Naive thymus-derived CD4-positive, alpha-beta T cell (primary cell): ENCODE measurements at regions not wholly inside any gene's neighbourhood (a gene's known extent, or its start where the extent isn't known, plus 50 kb on each side); places are given as distances from the start of the nearest gene placed in this dataset.

Experiments
- ATAC-seq: fragments of 150-1000 bp; cut with Tn5 transposase; 2 replicates; pipeline ENCODE4 v1.10.0; 2021; ENCODE audit warnings: mild to moderate bottlenecking, moderate library complexity
- CTCF ChIA-PET: fragments of 350-600 bp; sonication (Branson Sonifier 250); formaldehyde crosslinking; loops from one replicate; lab custom pipeline; 2021; ENCODE audit warnings: antibody characterized with exemption; lab: Charles Lee
- POLR2A ChIA-PET: fragments of 350-600 bp; sonication (Branson Sonifier 250); formaldehyde crosslinking; loops from one replicate; lab custom pipeline; 2021; ENCODE audit warnings: antibody characterized with exemption, inconsistent platforms; lab: Charles Lee
- DNase-seq, 9 donors: peaks; one replicate each; pipeline versions ENCODE4 v3.0.0 to v3.0.0-alpha.2; 2020 to 2022; ENCODE audit warnings: mixed read lengths in 1 of 9
- H3K27ac ChIP-seq: one replicate; pipeline ENCODE4 v1.7.0; 2013; ENCODE audit warnings: mild to moderate bottlenecking, low read depth, low read length, moderate library complexity
- H3K27me3 ChIP-seq, 2 donors: one replicate each; pipeline ENCODE4 v1.7.0; 2013; ENCODE audit warnings: low read length in 2 of 2, mild to moderate bottlenecking in 2 of 2, moderate library complexity in 2 of 2; ENCODE audit not compliant: control insufficient read depth in 2 of 2, insufficient read depth in 2 of 2
- H3K36me3 ChIP-seq, 3 experiments: 1 replicate in 2 of 3; 2 replicates in 1 of 3; pipeline ENCODE4 v1.7.0; 2013; ENCODE audit warnings: low read length in 3 of 3, mild to moderate bottlenecking in 3 of 3, moderate library complexity in 1 of 3; ENCODE audit not compliant: insufficient read depth in 3 of 3, control insufficient read depth in 2 of 3
- H3K4me1 ChIP-seq, 2 donors: one replicate each; pipeline ENCODE4 v1.7.0; 2013; ENCODE audit warnings: low read length in 2 of 2, mild to moderate bottlenecking in 2 of 2, moderate library complexity in 1 of 2; ENCODE audit not compliant: control insufficient read depth in 2 of 2, insufficient read depth in 2 of 2
- H3K4me3 ChIP-seq: 2 replicates; pipeline ENCODE4 v1.7.0; 2013; ENCODE audit warnings: mild to moderate bottlenecking, low read length
- H3K9me3 ChIP-seq, 3 experiments: 1 replicate in 2 of 3; 2 replicates in 1 of 3; pipeline ENCODE4 v1.7.0; 2013; ENCODE audit warnings: low read length in 3 of 3; ENCODE audit not compliant: control insufficient read depth in 2 of 3
- H3K27ac Mint-ChIP-seq, 9 donors: one replicate each; pipeline ENCODE4 v1.8.0; 2020 to 2022; ENCODE audit warnings: mixed read lengths in 9 of 9, mild to moderate bottlenecking in 8 of 9, moderate library complexity in 5 of 9, inconsistent platforms in 2 of 9
- H3K27me3 Mint-ChIP-seq, 5 donors: one replicate each; pipeline ENCODE4 v1.8.0; 2021 to 2022; ENCODE audit warnings: mixed read lengths in 5 of 5, mild to moderate bottlenecking in 1 of 5
- H3K36me3 Mint-ChIP-seq, 5 donors: one replicate each; pipeline ENCODE4 v1.8.0; 2020 to 2022; ENCODE audit warnings: mixed read lengths in 5 of 5, mild to moderate bottlenecking in 3 of 5, inconsistent platforms in 1 of 5
- H3K4me1 Mint-ChIP-seq, 7 donors: one replicate each; pipeline ENCODE4 v1.8.0; 2020 to 2022; ENCODE audit warnings: mixed read lengths in 7 of 7, mild to moderate bottlenecking in 3 of 7, inconsistent platforms in 1 of 7
- H3K4me3 Mint-ChIP-seq, 10 donors: one replicate each; pipeline ENCODE4 v1.8.0; 2020 to 2022; ENCODE audit warnings: mild to moderate bottlenecking in 10 of 10, mixed read lengths in 10 of 10, moderate library complexity in 6 of 10, inconsistent platforms in 2 of 10
- H3K9me3 Mint-ChIP-seq, 11 donors: one replicate each; pipeline ENCODE4 v1.8.0; 2020 to 2022; ENCODE audit warnings: mixed read lengths in 11 of 11, mild to moderate bottlenecking in 4 of 11, inconsistent platforms in 1 of 11, moderate library complexity in 1 of 11
- intact Hi-C, 2 donors: fragments of 100-400 bp; cut with micrococcal nuclease; formaldehyde crosslinking; loops; one replicate each; pipeline ENCODE4 v1.15.1; 2023

DNA sequence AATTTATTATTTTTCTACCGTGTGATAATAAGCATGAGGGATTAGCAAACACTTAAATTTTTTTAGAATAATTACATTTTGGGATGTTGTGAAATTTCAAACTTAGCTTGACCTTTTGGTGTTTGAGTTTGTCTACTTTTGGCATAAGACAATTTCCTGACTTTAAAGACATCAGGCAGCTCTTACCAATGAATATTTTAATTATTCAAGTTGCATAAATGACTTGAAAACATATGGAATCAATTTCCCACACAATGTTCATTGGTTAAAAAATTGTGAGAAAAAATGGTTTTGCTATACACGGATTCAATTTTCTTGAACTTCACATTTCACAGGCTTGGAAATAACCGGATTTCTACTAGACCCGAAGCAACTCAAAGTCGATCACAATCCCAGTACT lies 243.4 kb downstream of the IKZF2 start:
- H3K36me3 Mint-ChIP-seq = no peaks in the 10 kb centered on the region
- H3K4me3 Mint-ChIP-seq = no peak overlapping the region
- no peaks in the 10 kb centered on the region for H3K9me3 Mint-ChIP-seq
- ATAC-seq = no peak
- Histone ChIP-seq H3K36me3 (no peaks in the 10 kb centered on the region), H3K9me3 (no peaks in the 10 kb centered on the region), H3K27ac (no peak overlapping the region), H3K27me3 (no peaks in the 10 kb centered on the region), H3K4me1 (no peaks in the 10 kb centered on the region), H3K4me3 (no peak overlapping the region)
- peaks cover 0 to 4% (median 0%) of the 10 kb centered on the region in 7 donors for H3K4me1 Mint-ChIP-seq
- ChIA-PET POLR2A (no interaction called here), CTCF (no interaction called here)
- no peak overlapping the region for H3K27ac Mint-ChIP-seq
- no peaks in the 10 kb centered on the region for H3K27me3 Mint-ChIP-seq
- intact Hi-C loops = no loop called here
- no peak for DNase-seq

GRCh38 chr2:212906620-212907019 lies 244.8 kb downstream of the IKZF2 start:
- CTCF ChIA-PET = no interaction called here
- no peak overlapping the region for H3K27ac ChIP-seq
- Mint-ChIP-seq H3K4me3 (no peak overlapping the region), H3K27ac (no peak overlapping the region), H3K27me3 (no peaks in the 10 kb centered on the region), H3K4me1 (peaks cover 0 to 4% (median 0%) of the 10 kb centered on the region in 7 donors), H3K36me3 (no peaks in the 10 kb centered on the region), H3K9me3 (peaks cover 0 to 2% (median 0%) of the 10 kb centered on the region in 11 donors)
- POLR2A ChIA-PET = no interaction called here
- no peaks in the 10 kb centered on the region for H3K27me3 ChIP-seq
- no peak overlapping the region for H3K4me3 ChIP-seq
- DNase-seq (no peak), ATAC-seq (no peak)
- H3K9me3 ChIP-seq = no peaks in the 10 kb centered on the region
- no peaks in the 10 kb centered on the region for H3K36me3 ChIP-seq
- H3K4me1 ChIP-seq = no peaks in the 10 kb centered on the region
- intact Hi-C loops = no loop called here

- Histone ChIP-seq H3K27ac (no peak overlapping the region), H3K36me3 (no peaks in the 10 kb centered on the region), H3K27me3 (no peaks in the 10 kb centered on the region), H3K9me3 (no peaks in the 10 kb centered on the region), H3K4me1 (no peaks in the 10 kb centered on the region), H3K4me3 (no peak overlapping the region)
- Mint-ChIP-seq H3K27me3 (no peaks in the 10 kb centered on the region), H3K9me3 (peaks cover 0 to 2% (median 0%) of the 10 kb centered on the region in 11 donors), H3K36me3 (no peaks in the 10 kb centered on the region), H3K4me3 (no peak overlapping the region), H3K27ac (peak overlapping the region in 1 of 9 donors; percentile 16), H3K4me1 (peaks cover 0 to 2% (median 0%) of the 10 kb centered on the region in 7 donors)
- ChIA-PET CTCF (no interaction called here), POLR2A (no interaction called here)
- DNase-seq (no peak), ATAC-seq (no peak)
- intact Hi-C loops = no loop called here
Observed at GRCh38 chr2:212905640-212906201, 245.7 kb downstream of the IKZF2 start.

DNA sequence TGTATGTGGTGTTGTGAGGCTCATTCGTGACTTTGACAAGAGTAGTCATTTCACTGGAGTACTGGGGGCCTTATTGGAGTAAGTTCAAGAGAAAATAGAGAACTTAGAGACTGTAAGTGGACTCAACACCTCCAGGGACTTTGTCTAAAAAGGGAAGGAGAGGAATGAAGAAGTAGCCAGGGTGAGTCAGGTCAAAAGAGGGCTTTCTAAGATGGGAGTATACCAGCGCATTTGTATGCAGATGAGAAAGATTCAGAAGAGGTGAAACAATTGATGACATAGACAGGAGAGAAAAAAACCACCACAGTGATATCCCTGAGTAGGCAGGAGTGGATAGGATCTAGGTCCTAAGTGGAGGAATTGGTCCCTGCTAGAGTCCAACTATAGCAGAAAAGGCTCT lies 246.8 kb downstream of the IKZF2 start:
- H3K9me3 Mint-ChIP-seq = peaks cover 0 to 2% (median 0%) of the 10 kb centered on the region in 11 donors
- POLR2A ChIA-PET = no interaction called here

GRCh38 chr2:212903413-212903812 lies 248.0 kb downstream of the IKZF2 start:
- Mint-ChIP-seq H3K4me3 (no peak overlapping the region), H3K36me3 (no peaks in the 10 kb centered on the region), H3K27ac (no peak overlapping the region), H3K27me3 (no peaks in the 10 kb centered on the region), H3K9me3 (peaks cover 0 to 2% (median 0%) of the 10 kb centered on the region in 11 donors), H3K4me1 (peaks cover 0 to 2% (median 0%) of the 10 kb centered on the region in 7 donors)
- Histone ChIP-seq H3K36me3 (no peaks in the 10 kb centered on the region), H3K27ac (no peak overlapping the region), H3K4me3 (no peak overlapping the region), H3K4me1 (no peaks in the 10 kb centered on the region), H3K27me3 (no peaks in the 10 kb centered on the region), H3K9me3 (no peaks in the 10 kb centered on the region)
- ATAC-seq (no peak), DNase-seq (no peak)
- ChIA-PET CTCF (no interaction called here), POLR2A (no interaction called here)
- intact Hi-C loops = no loop called here

More for the DNA sequence above, 246.8 kb downstream of the IKZF2 start:
- Mint-ChIP-seq H3K36me3 (no peaks in the 10 kb centered on the region), H3K4me3 (no peak overlapping the region), H3K27ac (no peak overlapping the region), H3K27me3 (no peaks in the 10 kb centered on the region), H3K4me1 (peaks cover 0 to 2% (median 0%) of the 10 kb centered on the region in 7 donors)
- no peak overlapping the region for H3K27ac ChIP-seq
- no peaks in the 10 kb centered on the region for H3K9me3 ChIP-seq
- no peaks in the 10 kb centered on the region for H3K27me3 ChIP-seq
- intact Hi-C loops = no loop called here
- H3K4me1 ChIP-seq = no peaks in the 10 kb centered on the region
- DNase-seq (no peak), ATAC-seq (peak; percentile 46)
- CTCF ChIA-PET = no interaction called here
- H3K4me3 ChIP-seq = no peak overlapping the region
- no peaks in the 10 kb centered on the region for H3K36me3 ChIP-seq

DNA sequence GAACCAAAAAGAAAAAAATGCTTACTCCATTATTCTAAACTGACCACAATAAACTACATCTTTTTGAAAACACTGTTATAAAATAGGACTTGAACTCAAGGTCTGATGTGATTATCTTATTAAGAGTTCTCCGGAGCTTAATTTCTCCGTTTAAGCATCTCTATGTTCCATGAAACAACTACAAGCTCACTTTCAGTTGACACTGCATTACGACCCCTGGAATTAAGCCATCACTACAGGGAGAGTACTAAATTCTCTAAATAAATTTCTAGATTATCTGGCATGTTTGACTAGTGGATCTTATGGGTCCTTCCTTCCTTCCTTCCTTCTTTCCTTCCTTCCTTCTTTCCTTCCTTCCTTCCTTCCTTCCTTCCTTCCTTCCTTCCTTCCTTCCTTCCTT lies 249.0 kb downstream of the IKZF2 start:
- Mint-ChIP-seq H3K4me3 (no peak overlapping the region), H3K9me3 (peaks cover 0 to 2% (median 0%) of the 10 kb centered on the region in 11 donors), H3K36me3 (no peaks in the 10 kb centered on the region), H3K27me3 (no peaks in the 10 kb centered on the region), H3K4me1 (peaks cover 0 to 2% (median 0%) of the 10 kb centered on the region in 7 donors), H3K27ac (no peak overlapping the region)
- intact Hi-C loops = no loop called here
- H3K36me3 ChIP-seq = no peaks in the 10 kb centered on the region
- H3K27me3 ChIP-seq = no peaks in the 10 kb centered on the region
- H3K4me3 ChIP-seq = no peak overlapping the region
- ChIA-PET CTCF (no interaction called here), POLR2A (no interaction called here)
- no peak for DNase-seq
- no peaks in the 10 kb centered on the region for H3K9me3 ChIP-seq
- no peak for ATAC-seq
- H3K27ac ChIP-seq = no peak overlapping the region
- no peaks in the 10 kb centered on the region for H3K4me1 ChIP-seq

- DNase-seq = no peak
- Mint-ChIP-seq H3K9me3 (peaks cover 0 to 2% (median 0%) of the 10 kb centered on the region in 11 donors), H3K4me1 (peaks cover 0 to 2% (median 0%) of the 10 kb centered on the region in 7 donors), H3K4me3 (no peak overlapping the region), H3K36me3 (no peaks in the 10 kb centered on the region), H3K27me3 (no peaks in the 10 kb centered on the region), H3K27ac (no peak overlapping the region)
- ChIA-PET POLR2A (no interaction called here), CTCF (no interaction called here)
- H3K27ac ChIP-seq = no peak overlapping the region
- H3K4me1 ChIP-seq = no peaks in the 10 kb centered on the region
- no peak overlapping the region for H3K4me3 ChIP-seq
- no peaks in the 10 kb centered on the region for H3K27me3 ChIP-seq
- ATAC-seq = no peak
- no peaks in the 10 kb centered on the region for H3K9me3 ChIP-seq
- H3K36me3 ChIP-seq = no peaks in the 10 kb centered on the region
- intact Hi-C loops = no loop called here
Observed at GRCh38 chr2:212901604-212902275, 249.7 kb downstream of the IKZF2 start.
